Ishikawa (cell line): ENCODE measurements at regions not wholly inside any gene's neighbourhood (a gene's known extent, or its start where the extent isn't known, plus 50 kb on each side); places are given as distances from the start of the nearest gene placed in this dataset.

Experiments used
- CEBPB ChIP-seq: IDR thresholded peaks from 2 replicates; pipeline ENCODE4 v1.6.1; 2012
- CREB1 ChIP-seq: IDR thresholded peaks from 2 replicates; pipeline ENCODE4 v1.6.1; 2012; ENCODE audit warnings: low read depth
- EGR1 ChIP-seq: IDR thresholded peaks from 2 replicates; pipeline ENCODE4 v1.6.1; 2012
- EP300 ChIP-seq: IDR thresholded peaks from 2 replicates; pipeline ENCODE4 v1.6.1; 2012; ENCODE audit warnings: borderline replicate concordance
- FOXM1 ChIP-seq: IDR thresholded peaks from 2 replicates; pipeline ENCODE4 v1.6.1; 2012; ENCODE audit warnings: low read depth, borderline replicate concordance
- MAX ChIP-seq: IDR thresholded peaks from 2 replicates; pipeline ENCODE4 v1.6.1; 2012
- NFIC ChIP-seq: IDR thresholded peaks from 2 replicates; pipeline ENCODE4 v1.6.1; 2012
- RAD21 ChIP-seq: IDR thresholded peaks from 2 replicates; pipeline ENCODE4 v1.6.1; 2012; ENCODE audit warnings: low read depth
- REST ChIP-seq: IDR thresholded peaks from 2 replicates; pipeline ENCODE4 v1.6.1; 2012; ENCODE audit warnings: low read depth, mild to moderate bottlenecking
- TAF1 ChIP-seq: IDR thresholded peaks from 2 replicates; pipeline ENCODE4 v1.6.1; 2012; ENCODE audit warnings: low read depth, mild to moderate bottlenecking
- TCF12 ChIP-seq: IDR thresholded peaks from 2 replicates; pipeline ENCODE4 v1.6.1; 2012; ENCODE audit warnings: low read depth
- TEAD4 ChIP-seq: IDR thresholded peaks from 2 replicates; pipeline ENCODE4 v1.6.1; 2012
- USF1 ChIP-seq: IDR thresholded peaks from 2 replicates; pipeline ENCODE4 v1.6.1; 2012
- YY1 ChIP-seq: IDR thresholded peaks from 2 replicates; pipeline ENCODE4 v1.6.1; 2012; ENCODE audit warnings: low read depth
- ZBTB7A ChIP-seq: IDR thresholded peaks from 2 replicates; pipeline ENCODE4 v1.6.1; 2012; ENCODE audit warnings: low read depth

- TF ChIP-seq CREB1 (no peak), USF1 (no peak), MAX (no peak)
Measured at GRCh38 chr11:108994887-108995286, 330.0 kb downstream of the DDX10 start.

GRCh38 chr11:108997826-108998225 is 333.0 kb downstream of the DDX10 start:
- TF ChIP-seq CREB1 (no peak), USF1 (no peak), NFIC (no peak), ZBTB7A (no peak), FOXM1 (no peak)

GRCh38 chr11:109000531-109000930 is 335.7 kb downstream of the DDX10 start:
- TF ChIP-seq NFIC (peak; percentile 37; the same call in 1 of the 2 replicates), ZBTB7A (no peak), RAD21 (peak; percentile 16; the same call in 1 of the 2 replicates)

GRCh38 chr11:109001585-109001984 is 336.7 kb downstream of the DDX10 start:
- no peak for TF ChIP-seq TEAD4
- no peak for TF ChIP-seq CEBPB
- TF ChIP-seq TCF12, result no peak
- no peak for TF ChIP-seq USF1
- no peak for TF ChIP-seq YY1
- no peak for TF ChIP-seq EP300
- no peak for TF ChIP-seq ZBTB7A
- no peak for TF ChIP-seq MAX
- TF ChIP-seq EGR1, result no peak

GRCh38 chr11:109012991-109013390 is 348.1 kb downstream of the DDX10 start:
- TF ChIP-seq EP300 (no peak), MAX (no peak), TAF1 (no peak)

- TF ChIP-seq CEBPB (no peak), ZBTB7A (no peak), EGR1 (no peak), NFIC (no peak), TCF12 (no peak), YY1 (no peak), MAX (no peak), USF1 (no peak), REST (no peak), TAF1 (no peak)
Measured at GRCh38 chr11:109015283-109015682, 350.4 kb downstream of the DDX10 start.

- TF ChIP-seq RAD21 (no peak), ZBTB7A (no peak), FOXM1 (no peak), CREB1 (no peak), TCF12 (no peak), TAF1 (no peak), USF1 (no peak), EGR1 (no peak), YY1 (no peak), TEAD4 (no peak), REST (no peak), NFIC (no peak), MAX (no peak), EP300 (no peak), CEBPB (no peak)
Measured at GRCh38 chr11:109016724-109017123, 351.9 kb downstream of the DDX10 start.
